OCI-LY1 (cell line): ENCODE measurements at regions not wholly inside any gene's neighbourhood (a gene's known extent, or its start where the extent isn't known, plus 50 kb on each side); places are given as distances from the start of the nearest gene placed in this dataset.

ENCODE experiments used
- H2AFZ ChIP-seq: fragments of 200-600 bp; sonication (generic), shearing (Covaris generic); 2 replicates; pipeline ENCODE4 v1.6.0; 2014; ENCODE audit warnings: antibody characterized with exemption, mild to moderate bottlenecking, low read length
- H3F3A ChIP-seq: fragments of 200-600 bp; sonication (generic), shearing (Covaris generic); 2 replicates; pipeline ENCODE4 v1.6.0; 2014; ENCODE audit warnings: mild to moderate bottlenecking, antibody characterized with exemption, low read length, moderate library complexity; ENCODE audit not compliant: insufficient read depth
- H3K27ac ChIP-seq: fragments of 200-600 bp; sonication (generic); 2 replicates; pipeline ENCODE4 v1.5.1; 2014; ENCODE audit warnings: low read length, mixed run types, mild to moderate bottlenecking, low read depth; ENCODE audit not compliant: poor library complexity, severe bottlenecking
- H3K27me3 ChIP-seq: fragments of 200-600 bp; sonication (generic); 2 replicates; pipeline ENCODE4 v1.6.0; 2014; ENCODE audit warnings: antibody characterized with exemption, mild to moderate bottlenecking, low read length, moderate library complexity; ENCODE audit not compliant: insufficient read depth
- H3K36me3 ChIP-seq: fragments of 200-600 bp; sonication (generic); 2 replicates; pipeline ENCODE4 v1.6.1; 2014; ENCODE audit warnings: mild to moderate bottlenecking, antibody characterized with exemption, low read length, moderate library complexity, mixed read lengths; ENCODE audit not compliant: insufficient read depth
- H3K4me1 ChIP-seq: fragments of 200-600 bp; sonication (generic); 2 replicates; pipeline ENCODE4 v1.5.1; 2014; ENCODE audit warnings: mild to moderate bottlenecking, low read length, moderate library complexity; ENCODE audit not compliant: insufficient read depth, severe bottlenecking
- H3K4me2 ChIP-seq: fragments of 200-600 bp; sonication (generic), shearing (Covaris generic); 2 replicates; pipeline ENCODE4 v1.6.1; 2014; ENCODE audit warnings: low read length
- H3K4me3 ChIP-seq: fragments of 200-600 bp; sonication (generic); 2 replicates; pipeline ENCODE4 v1.5.1; 2014; ENCODE audit warnings: low read length, low read depth, mild to moderate bottlenecking, mixed read lengths; ENCODE audit not compliant: poor library complexity, severe bottlenecking
- H3K79me2 ChIP-seq: fragments of 200-600 bp; shearing (Covaris generic); 2 replicates; pipeline ENCODE4 v1.6.1; 2016; ENCODE audit warnings: mixed run types, low read length, mixed read lengths; ENCODE audit not compliant: insufficient read depth
- H3K9ac ChIP-seq: fragments of 200-600 bp; sonication (generic), shearing (Covaris generic); 2 replicates; pipeline ENCODE4 v1.6.1; 2014; ENCODE audit warnings: mild to moderate bottlenecking, low read length, mixed read lengths
- H3K9me2 ChIP-seq: fragments of 200-600 bp; sonication (generic), shearing (Covaris generic); 2 replicates; pipeline ENCODE4 v1.6.1; 2014; ENCODE audit warnings: low read depth, mild to moderate bottlenecking, low read length, mixed read lengths
- H3K9me3 ChIP-seq: fragments of 200-600 bp; shearing (Covaris generic); 2 replicates; pipeline ENCODE4 v1.6.1; 2014; ENCODE audit warnings: low read length, mixed read lengths
- H4K20me1 ChIP-seq: fragments of 200-600 bp; sonication (generic), shearing (Covaris generic); 2 replicates; pipeline ENCODE4 v1.6.0; 2016; ENCODE audit warnings: mild to moderate bottlenecking, low read length; ENCODE audit not compliant: insufficient read depth
- CTCF ChIP-seq: fragments of 200-600 bp; sonication (generic), shearing (Covaris generic); IDR thresholded peaks from 2 replicates; pipeline ENCODE4 v1.5.1; 2017; ENCODE audit warnings: mild to moderate bottlenecking, antibody characterized with exemption, low read length, moderate library complexity, mixed read lengths
- EZH2 ChIP-seq: fragments of 200-600 bp; sonication (generic), shearing (Covaris generic); IDR thresholded peaks from 2 replicates; pipeline ENCODE4 v1.8.0; 2017; ENCODE audit warnings: borderline replicate concordance, mixed run types, mild to moderate bottlenecking, antibody characterized with exemption, low read length, moderate library complexity, mixed read lengths

- no peak for TF ChIP-seq EZH2
- no peak for TF ChIP-seq CTCF
- Histone ChIP-seq H3K36me3 (no peaks in the 10 kb centered on the region), H3K27ac (no peak overlapping the region)
These were observed 136.7 kb downstream of the SP3 start for GRCh38 chr2:173828189-173829142.

GRCh38 chr2:173829727-173830126, 135.4 kb downstream of the SP3 start:
- Histone ChIP-seq H3K9me2 (no peaks in the 10 kb centered on the region), H3K27me3 (no peaks in the 10 kb centered on the region; the same call in 1 of the 2 replicates), H3K4me1 (no peaks in the 10 kb centered on the region), H3K9ac (no peak overlapping the region), H4K20me1 (no peaks in the 10 kb centered on the region), H3K9me3 (no peaks in the 10 kb centered on the region), H3K4me3 (no peak overlapping the region), H3K79me2 (no peaks in the 10 kb centered on the region), H2AFZ (no peak overlapping the region), H3K27ac (no peak overlapping the region), H3K4me2 (no peak overlapping the region), H3K36me3 (no peaks in the 10 kb centered on the region), H3F3A (no peaks in the 10 kb centered on the region)
- no peak for TF ChIP-seq CTCF
- no peak for TF ChIP-seq EZH2

More at GRCh38 chr2:173828189-173829142, 136.7 kb downstream of the SP3 start:
- H3K27me3 ChIP-seq, result no peaks in the 10 kb centered on the region
- H3K9me3 ChIP-seq, result no peaks in the 10 kb centered on the region
- no peaks in the 10 kb centered on the region for H3K79me2 ChIP-seq
- H3K9me2 ChIP-seq, result no peaks in the 10 kb centered on the region
- no peak overlapping the region for H3K4me3 ChIP-seq
- H3K4me2 ChIP-seq, result no peak overlapping the region
- H3K9ac ChIP-seq, result no peak overlapping the region
- H2AFZ ChIP-seq, result no peak overlapping the region
- no peaks in the 10 kb centered on the region for H3F3A ChIP-seq
- H3K4me1 ChIP-seq, result no peaks in the 10 kb centered on the region
- H4K20me1 ChIP-seq, result no peaks in the 10 kb centered on the region

GRCh38 chr2:173830170-173830569, 135.0 kb downstream of the SP3 start:
- Histone ChIP-seq H3F3A (no peaks in the 10 kb centered on the region), H3K27ac (no peak overlapping the region), H3K4me2 (no peak overlapping the region), H3K4me1 (no peaks in the 10 kb centered on the region), H3K9me2 (no peaks in the 10 kb centered on the region), H3K4me3 (no peak overlapping the region), H3K79me2 (no peaks in the 10 kb centered on the region), H3K9me3 (no peaks in the 10 kb centered on the region), H3K36me3 (no peaks in the 10 kb centered on the region), H2AFZ (no peak overlapping the region), H4K20me1 (no peaks in the 10 kb centered on the region), H3K9ac (no peak overlapping the region), H3K27me3 (no peaks in the 10 kb centered on the region; the same call in 1 of the 2 replicates)
- no peak for TF ChIP-seq CTCF
- no peak for TF ChIP-seq EZH2
